ENCODE measurements at regions not wholly inside any gene's neighbourhood (a gene's known extent, or its start where the extent isn't known, plus 50 kb on each side); places are given as distances from the start of the nearest gene placed in this dataset.

- DNase-seq (no peak), ATAC-seq (ENCODE audit: poor library complexity) (no peak)
- Histone ChIP-seq H3K4me3 (ENCODE audit: low read length) (no peak overlapping the region), H3K27ac (ENCODE audit: low read depth in 1 of 2, low read length in 2 of 2) (no peak overlapping the region), H3K9me3 (ENCODE audit: control insufficient read depth in 1 of 2, insufficient read depth in 1 of 2, low read length in 2 of 2) (no peaks in the 10 kb centered on the region), H3K36me3 (ENCODE audit: insufficient read depth, low read length) (no peaks in the 10 kb centered on the region), H3K27me3 (ENCODE audit: control insufficient read depth in 1 of 2, insufficient read depth in 2 of 2, low read length in 2 of 2) (no peaks in the 10 kb centered on the region), H3K4me1 (ENCODE audit: insufficient read depth, low read length) (no peaks in the 10 kb centered on the region)
- ChIA-PET CTCF (no interaction called here), POLR2A (no interaction called here)
- H3K27me3 Mint-ChIP-seq = no peaks in the 10 kb centered on the region
- H3K4me1 Mint-ChIP-seq (ENCODE audit: low read depth) = no peaks in the 10 kb centered on the region
- TF ChIP-seq CTCF (IDR thresholded peaks at IDR 0.05) = no peak
- intact Hi-C loops (cut with DNase I, micrococcal nuclease) = no loop called here
- no peak overlapping the region for H3K27ac Mint-ChIP-seq
- peaks cover 3% of the 10 kb centered on the region for H3K9me3 Mint-ChIP-seq
- no peaks in the 10 kb centered on the region for H3K36me3 Mint-ChIP-seq (ENCODE audit: low read depth)
- H3K4me3 Mint-ChIP-seq = no peak overlapping the region
Observed at GRCh38 chrX:25573631-25574030, 557.9 kb upstream of the ARX start.

GRCh38 chrX:25596921-25597320 lies 541.2 kb upstream of the MAGEB18 start:
- POLR2A ChIA-PET = no interaction called here

GRCh38 chrX:25597551-25597950 lies 540.6 kb upstream of the MAGEB18 start:
- no peak for TF ChIP-seq CTCF (IDR thresholded peaks at IDR 0.05)
- H3K27ac Mint-ChIP-seq = no peak overlapping the region
- H3K27me3 Mint-ChIP-seq = no peaks in the 10 kb centered on the region
- CTCF ChIA-PET = no interaction called here
- Histone ChIP-seq H3K27me3 (ENCODE audit: control insufficient read depth in 1 of 2, insufficient read depth in 2 of 2, low read length in 2 of 2) (no peaks in the 10 kb centered on the region), H3K4me3 (ENCODE audit: low read length) (no peak overlapping the region), H3K27ac (ENCODE audit: low read depth in 1 of 2, low read length in 2 of 2) (no peak overlapping the region), H3K9me3 (ENCODE audit: control insufficient read depth in 1 of 2, insufficient read depth in 1 of 2, low read length in 2 of 2) (no peaks in the 10 kb centered on the region), H3K4me1 (ENCODE audit: insufficient read depth, low read length) (no peaks in the 10 kb centered on the region), H3K36me3 (ENCODE audit: insufficient read depth, low read length) (no peaks in the 10 kb centered on the region)
- no peaks in the 10 kb centered on the region for H3K4me1 Mint-ChIP-seq (ENCODE audit: low read depth)
- no peak overlapping the region for H3K4me3 Mint-ChIP-seq
- no peaks in the 10 kb centered on the region for H3K36me3 Mint-ChIP-seq (ENCODE audit: low read depth)
- H3K9me3 Mint-ChIP-seq = no peaks in the 10 kb centered on the region
- intact Hi-C loops (cut with DNase I, micrococcal nuclease) = no loop called here
- POLR2A ChIA-PET = no interaction called here
- DNase-seq (no peak), ATAC-seq (ENCODE audit: poor library complexity) (no peak)

More at GRCh38 chrX:25596921-25597320, 541.2 kb upstream of the MAGEB18 start:
- Histone ChIP-seq H3K27ac (ENCODE audit: low read depth in 1 of 2, low read length in 2 of 2) (no peak overlapping the region), H3K27me3 (ENCODE audit: control insufficient read depth in 1 of 2, insufficient read depth in 2 of 2, low read length in 2 of 2) (no peaks in the 10 kb centered on the region), H3K9me3 (ENCODE audit: control insufficient read depth in 1 of 2, insufficient read depth in 1 of 2, low read length in 2 of 2) (no peaks in the 10 kb centered on the region), H3K4me1 (ENCODE audit: insufficient read depth, low read length) (no peaks in the 10 kb centered on the region), H3K36me3 (ENCODE audit: insufficient read depth, low read length) (no peaks in the 10 kb centered on the region), H3K4me3 (ENCODE audit: low read length) (no peak overlapping the region)
- no peak overlapping the region for H3K4me3 Mint-ChIP-seq
- no peak for TF ChIP-seq CTCF (IDR thresholded peaks at IDR 0.05)
- CTCF ChIA-PET = no interaction called here
- H3K9me3 Mint-ChIP-seq = no peaks in the 10 kb centered on the region
- ATAC-seq (ENCODE audit: poor library complexity) = no peak
- H3K4me1 Mint-ChIP-seq (ENCODE audit: low read depth) = no peaks in the 10 kb centered on the region
- intact Hi-C loops (cut with DNase I, micrococcal nuclease) = no loop called here
- H3K27ac Mint-ChIP-seq = no peak overlapping the region
- H3K36me3 Mint-ChIP-seq (ENCODE audit: low read depth) = no peaks in the 10 kb centered on the region
- no peak for DNase-seq
- H3K27me3 Mint-ChIP-seq = no peaks in the 10 kb centered on the region
